GM19468 (cell line): ENCODE measurements at regions not wholly inside any gene's neighbourhood (a gene's known extent, or its start where the extent isn't known, plus 50 kb on each side); places are given as distances from the start of the nearest gene placed in this dataset.

ENCODE experiments used
- ATAC-seq: cut with Tn5 transposase; IDR thresholded peaks from one replicate; pipeline ENCODE4 v1.9.1; 2021; ENCODE audit warnings: mild to moderate bottlenecking, moderate library complexity, moderate number of reproducible peaks; ENCODE audit not compliant: unreplicated experiment; ENCODE audit errors: extremely low read depth

DNA sequence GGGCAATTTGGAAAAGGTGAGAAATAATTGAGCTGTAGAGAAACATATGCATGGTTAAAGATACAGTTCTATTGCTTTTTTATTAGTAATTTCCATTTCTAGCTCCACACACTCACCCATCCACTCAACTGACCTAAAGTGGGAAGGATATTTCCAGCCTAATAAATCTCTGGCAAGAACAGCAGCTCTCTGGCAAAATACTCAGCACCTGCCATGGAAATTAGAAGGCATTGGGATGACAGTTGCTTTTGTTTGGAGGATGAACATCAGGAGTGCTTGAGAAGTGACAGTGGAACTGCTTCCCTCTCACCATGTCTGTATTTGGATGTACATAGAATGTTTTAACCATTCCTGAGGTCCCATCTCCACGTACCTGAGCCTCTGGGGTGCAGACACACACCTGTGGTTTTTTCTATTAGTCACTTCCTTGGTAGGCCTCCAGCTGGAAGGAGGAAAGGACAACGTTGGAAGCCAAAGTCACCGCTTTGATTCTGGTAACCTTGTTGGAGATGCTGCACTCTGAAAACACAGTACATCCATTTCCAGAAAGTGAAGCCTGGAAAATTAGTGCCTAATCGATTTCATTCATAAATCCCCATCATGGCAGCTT, 62.3 kb upstream of the RUNX1 start:
- ATAC-seq: no peak

DNA sequence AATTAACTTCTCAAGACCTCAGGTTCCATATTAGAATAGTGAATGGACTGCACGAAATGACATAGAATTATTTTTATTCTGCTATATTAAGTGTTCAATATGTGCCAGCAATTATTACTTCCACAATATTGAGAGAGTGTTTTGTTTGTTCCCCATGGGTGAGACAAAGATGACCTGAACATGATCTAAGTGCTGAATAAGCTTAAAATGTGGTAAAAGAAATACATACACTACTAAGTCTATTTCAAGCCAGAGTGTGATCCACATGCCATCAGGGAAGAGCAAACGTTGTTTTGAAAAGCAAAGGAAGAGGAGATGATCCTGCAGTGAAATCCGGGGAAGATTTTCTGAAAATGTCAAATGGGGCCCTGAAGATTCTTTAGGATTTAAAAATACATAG, 59.8 kb upstream of the RUNX1 start:
- ATAC-seq: no peak

DNA sequence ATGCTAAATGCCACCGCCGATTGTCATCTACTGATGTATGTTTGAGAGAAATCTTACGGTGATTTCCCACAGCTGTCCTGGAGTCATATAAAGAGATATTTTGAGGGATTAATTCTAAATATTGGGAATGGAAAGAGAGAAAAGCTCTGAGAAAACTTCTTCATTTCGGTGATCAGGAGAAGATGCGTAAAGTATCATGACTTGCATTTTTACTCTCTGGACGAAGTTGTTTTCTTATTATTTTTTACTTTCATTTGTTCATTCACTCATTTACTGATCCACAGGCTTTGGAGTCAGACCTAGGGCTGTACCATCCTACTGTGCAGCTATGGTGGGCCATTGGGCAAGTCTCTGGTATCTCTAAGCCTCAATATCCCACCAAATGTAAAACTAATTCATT, 58.4 kb upstream of the RUNX1 start:
- no peak for ATAC-seq

DNA sequence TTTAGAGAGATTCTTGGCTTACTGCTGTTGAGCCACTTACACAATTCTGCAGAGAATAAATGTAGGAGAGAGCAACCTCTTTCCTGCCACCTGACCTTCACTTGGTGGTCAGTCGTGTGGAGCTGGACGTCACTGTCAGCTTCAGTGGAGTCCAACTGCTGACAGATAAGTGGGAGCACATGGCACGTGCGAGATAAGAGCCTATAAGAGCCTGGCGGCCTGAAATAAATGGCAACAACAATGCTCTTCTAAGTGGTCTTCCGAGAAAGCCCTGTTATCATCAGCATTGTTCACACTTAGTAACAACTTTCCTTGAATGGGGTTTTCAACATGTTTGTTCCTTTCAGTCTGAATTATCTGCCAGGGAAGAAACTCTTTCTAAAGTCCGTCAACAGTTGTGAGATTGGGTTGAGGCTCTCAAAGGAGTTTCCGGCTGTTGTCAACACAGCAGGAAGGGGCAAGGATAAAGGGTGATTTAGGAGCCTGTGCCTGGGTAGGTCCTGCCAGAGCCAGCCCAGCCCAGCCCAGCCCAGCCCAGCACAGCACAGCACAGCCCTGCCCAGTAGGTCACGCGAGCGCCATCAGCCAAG, 57.2 kb upstream of the RUNX1 start:
- ATAC-seq: no peak

DNA sequence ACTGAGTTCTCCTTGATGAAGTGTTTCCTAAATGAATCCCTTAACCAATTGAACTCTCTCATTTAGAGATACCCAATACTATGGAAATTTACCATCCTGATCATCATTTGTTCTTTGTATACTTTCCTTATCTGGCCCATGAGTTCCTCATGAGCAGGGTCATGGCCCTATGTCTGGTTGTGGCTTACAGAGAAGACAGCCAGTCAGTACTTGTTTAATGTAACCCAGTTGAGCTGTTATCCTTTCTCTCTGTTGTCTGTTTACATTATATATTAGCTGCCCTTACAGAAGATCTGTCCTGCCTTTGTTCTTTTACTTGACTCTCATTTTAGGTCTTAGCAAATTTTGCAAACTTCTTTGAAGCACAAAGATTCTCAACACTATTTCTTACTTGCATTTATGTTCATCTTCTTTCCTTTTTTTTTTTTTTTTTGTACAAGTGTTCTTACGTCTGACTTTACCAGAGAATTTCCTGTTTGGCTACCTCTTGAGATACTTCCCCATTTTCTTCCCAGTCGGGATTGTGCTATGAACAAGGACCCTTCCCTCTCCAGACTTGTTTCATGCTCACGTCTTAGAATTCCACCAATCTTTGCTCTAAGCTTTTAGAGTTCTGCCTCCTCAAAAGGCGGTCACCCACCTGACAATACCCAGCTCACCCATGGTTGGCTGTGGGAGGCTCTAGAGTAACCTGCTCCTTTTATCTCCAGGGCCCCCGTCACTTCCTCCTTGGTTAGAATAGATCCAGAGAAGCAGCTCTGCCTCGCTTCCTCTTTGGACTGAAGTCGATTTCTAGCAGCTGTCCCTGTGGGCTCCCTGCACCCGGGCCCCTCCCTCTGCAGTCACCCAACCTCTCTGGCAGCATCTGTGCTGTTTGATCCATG, 53.6 kb upstream of the RUNX1 start:
- no peak for ATAC-seq

DNA sequence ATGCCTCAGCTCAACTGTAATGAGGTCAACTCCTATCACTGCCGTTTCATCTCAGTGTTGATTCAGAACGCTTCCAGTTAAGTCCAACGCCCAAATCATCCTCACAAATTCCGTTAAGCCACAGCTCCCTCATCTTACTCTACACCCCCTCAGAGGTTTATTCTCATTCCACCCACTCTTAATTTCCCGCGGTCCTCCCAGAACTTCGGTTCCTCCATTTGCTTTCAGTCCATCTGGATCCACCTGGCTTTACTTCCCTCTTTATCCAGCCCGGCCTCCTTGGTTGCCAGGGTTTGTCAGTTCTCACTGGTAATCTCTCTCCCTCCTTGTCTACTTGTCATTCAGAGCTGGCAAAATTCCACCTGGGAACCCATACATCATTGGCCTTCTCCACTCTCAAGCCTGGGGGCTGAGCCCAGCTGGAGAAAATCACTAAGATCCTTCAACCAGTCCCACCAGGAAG, 51.3 kb upstream of the RUNX1 start:
- ATAC-seq: no peak

DNA sequence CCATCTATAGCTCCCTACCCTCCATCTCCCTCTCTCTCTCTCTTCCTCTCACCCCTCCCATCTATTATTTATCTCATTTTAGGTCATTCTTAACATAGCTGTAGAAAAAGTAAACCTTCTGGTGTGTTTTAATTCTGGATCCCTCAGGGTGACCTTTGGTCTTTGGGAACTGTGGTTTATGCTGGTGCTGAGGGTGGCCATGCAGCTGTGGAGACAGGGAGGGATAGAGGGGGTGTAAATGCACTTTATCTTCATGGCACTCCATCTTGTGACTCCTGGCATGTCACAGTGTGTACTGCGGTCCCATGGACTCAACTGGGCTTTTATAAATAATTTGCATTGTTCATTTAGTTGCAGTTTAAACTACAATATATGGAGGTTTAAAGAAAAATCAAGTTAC, 50.2 kb upstream of the RUNX1 start:
- no peak for ATAC-seq
